NCI-H1092 treated with DMSO at 0.1 percent for 48 hours (cell line): ENCODE measurements at regions not wholly inside any gene's neighbourhood (a gene's known extent, or its start where the extent isn't known, plus 50 kb on each side); places are given as distances from the start of the nearest gene placed in this dataset.

Experiments
- DNase-seq: peaks from one replicate; lab custom pipeline; 2025; lab: John Stamatoyannopoulos, UW

DNA sequence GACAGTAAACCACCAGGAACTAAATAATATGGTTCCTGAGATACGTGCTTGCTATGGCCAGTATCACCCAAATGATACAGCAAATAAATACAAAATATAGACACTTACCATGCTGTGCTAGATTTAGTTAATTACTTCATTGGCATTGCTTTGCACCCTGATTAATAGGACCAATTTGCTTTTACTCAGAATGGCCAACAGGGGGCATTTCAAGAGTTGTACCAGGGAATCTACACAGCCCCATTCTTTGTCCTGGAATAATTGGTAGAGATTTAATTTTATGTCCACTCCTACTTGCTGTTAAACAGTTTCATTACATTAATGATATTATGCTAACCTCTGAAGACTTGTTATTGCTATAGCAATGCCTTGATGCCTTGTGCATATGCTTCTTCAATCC is 280.8 kb downstream of the RERGL start:
- DNase-seq = no peak

DNA sequence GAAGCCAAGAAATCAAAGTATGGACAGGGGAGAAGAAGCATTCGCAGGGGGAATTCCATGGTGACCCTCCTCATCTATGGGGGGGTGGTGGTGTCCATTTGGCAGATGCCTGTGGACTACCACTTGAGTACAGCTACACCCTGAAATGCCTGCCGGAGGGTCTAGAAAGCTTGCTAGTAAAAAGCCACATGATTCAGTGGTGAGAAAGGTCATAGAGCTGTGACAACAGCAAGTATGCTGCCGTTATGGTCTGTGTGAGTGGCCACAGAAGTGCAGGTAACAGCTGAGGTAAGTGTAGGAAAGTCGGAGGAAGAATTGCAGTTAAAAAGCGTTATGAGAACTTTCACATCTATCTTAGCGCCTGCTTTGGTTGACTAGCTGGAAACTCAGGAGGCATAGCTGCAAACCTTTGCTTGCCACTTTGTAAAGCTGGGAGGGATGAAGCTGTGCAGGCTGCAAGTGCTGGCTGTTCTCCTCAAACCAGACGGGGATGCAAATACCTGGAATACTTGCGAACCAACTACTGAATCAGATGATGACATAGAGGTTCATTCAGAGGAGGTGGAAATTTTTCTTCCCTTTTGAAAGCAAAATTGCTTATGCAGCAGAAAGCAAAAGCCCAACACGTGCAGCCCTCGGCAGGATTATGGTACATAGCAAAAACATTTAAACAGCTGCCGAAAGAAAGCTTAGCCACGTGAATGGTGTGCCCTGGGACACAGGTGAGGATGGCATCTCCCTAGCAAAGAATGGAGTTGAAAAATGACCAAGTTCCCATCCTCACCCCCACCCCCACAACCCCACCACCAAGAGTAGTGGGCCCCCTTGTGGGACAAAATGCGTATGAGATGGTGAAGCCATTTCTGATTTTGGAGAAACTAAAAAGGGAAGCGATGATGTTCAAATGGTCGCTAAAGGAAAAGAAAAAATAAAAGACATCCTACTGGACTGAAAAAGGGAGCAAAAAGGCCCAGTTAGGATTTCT is 287.0 kb downstream of the RERGL start:
- no peak for DNase-seq

DNA sequence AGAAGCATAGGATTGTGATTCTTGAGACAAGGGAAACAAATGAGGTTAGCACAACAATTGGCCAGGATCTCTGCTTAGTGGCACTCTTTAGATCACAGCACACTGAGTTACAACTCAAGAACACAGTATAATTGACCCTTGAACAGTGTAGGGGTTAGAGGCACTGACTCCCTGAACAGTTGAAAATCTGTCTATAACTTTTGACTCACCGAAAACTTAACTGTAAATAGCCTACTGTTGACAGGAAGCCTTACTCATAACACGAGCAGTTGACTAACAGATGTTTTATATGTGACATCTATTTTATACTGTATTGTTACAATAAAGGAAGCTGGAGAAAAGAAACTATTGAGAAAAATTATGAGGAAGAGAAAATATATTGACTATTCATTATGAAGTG is 296.1 kb downstream of the RERGL start:
- no peak for DNase-seq

DNA sequence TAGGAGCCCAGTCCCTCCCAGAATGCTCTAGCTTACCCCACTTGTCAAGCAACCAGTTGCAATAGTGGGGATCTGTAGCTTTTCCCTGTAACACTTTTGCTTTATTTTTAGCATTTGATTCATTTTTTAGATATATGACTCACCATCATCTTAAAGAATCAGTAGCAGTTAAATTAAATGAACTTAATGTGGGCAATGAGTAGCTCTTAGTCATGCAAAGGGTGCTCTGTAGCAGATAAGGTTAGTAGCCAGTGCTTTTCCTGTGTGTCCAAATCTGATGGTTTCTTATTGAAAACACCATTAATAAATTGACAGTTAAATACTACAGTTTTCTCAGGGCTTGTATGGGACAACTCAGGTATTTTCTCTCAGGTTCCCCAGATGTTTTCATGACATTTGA is 311.8 kb downstream of the RERGL start:
- DNase-seq = no peak

DNA sequence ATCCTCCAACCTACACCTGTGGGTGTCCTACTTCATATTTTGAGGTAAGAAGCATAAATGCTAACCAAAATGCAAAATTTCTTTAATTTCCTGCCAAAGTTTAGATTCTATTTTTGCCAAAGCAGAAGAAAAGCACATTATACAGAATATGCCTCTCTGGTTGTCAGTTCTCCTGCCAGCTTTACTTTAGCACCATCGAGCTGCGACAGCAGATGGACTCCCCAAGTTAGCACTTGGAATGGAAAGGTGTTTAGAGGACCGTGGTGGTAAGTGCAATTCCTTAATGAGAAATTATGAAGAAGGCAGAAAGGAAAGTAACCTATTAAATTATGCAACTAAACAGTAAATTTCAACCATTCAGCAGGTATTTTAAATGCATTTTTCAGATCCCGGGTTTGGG is 326.6 kb downstream of the RERGL start:
- DNase-seq = no peak

DNA sequence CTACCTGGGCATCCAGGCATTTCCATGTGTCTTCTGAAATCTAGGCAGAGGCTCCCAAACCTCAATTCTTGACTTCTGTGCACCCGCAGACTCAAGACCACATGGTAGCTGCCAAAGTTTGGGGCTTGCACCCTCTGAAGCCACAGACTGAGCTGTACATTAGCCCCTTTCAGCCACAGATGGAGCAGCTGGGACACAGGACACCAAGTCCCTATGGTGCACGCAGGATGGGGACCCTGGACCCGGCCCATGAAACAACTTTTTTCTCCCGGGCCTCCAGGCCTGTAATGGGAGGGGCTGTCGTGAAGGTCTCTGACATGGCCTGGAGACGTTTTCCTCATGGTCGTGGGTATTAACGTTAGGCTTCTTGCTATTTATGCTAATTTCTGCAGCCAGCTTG is 330.0 kb downstream of the RERGL start:
- DNase-seq = no peak
